HT-29 (cell line): ENCODE measurements at regions not wholly inside any gene's neighbourhood (a gene's known extent, or its start where the extent isn't known, plus 50 kb on each side); places are given as distances from the start of the nearest gene placed in this dataset.

Experiments used
- DNase-seq: peaks from one replicate; pipeline ENCODE4 v3.0.0-alpha.2; 2015; ENCODE audit warnings: low spot score

- DNase-seq: no peak
Measured at GRCh38 chr1:239784896-239785295, 306.8 kb upstream of the FMN2 start.

GRCh38 chr1:239785576-239785975, 306.1 kb upstream of the FMN2 start:
- DNase-seq: no peak

GRCh38 chr1:239786464-239786863, 305.2 kb upstream of the FMN2 start:
- no peak for DNase-seq

- DNase-seq: no peak
Measured at GRCh38 chr1:239792157-239792556, 299.5 kb upstream of the FMN2 start.

GRCh38 chr1:239795304-239795703, 296.4 kb upstream of the FMN2 start:
- no peak for DNase-seq

GRCh38 chr1:239799617-239800016, 292.1 kb upstream of the FMN2 start:
- DNase-seq: no peak

GRCh38 chr1:239800861-239801260, 290.8 kb upstream of the FMN2 start:
- DNase-seq: no peak

- DNase-seq: no peak
Measured at GRCh38 chr1:239802275-239802674, 289.4 kb upstream of the FMN2 start.

- no peak for DNase-seq
Measured at GRCh38 chr1:239803781-239804180, 287.9 kb upstream of the FMN2 start.

GRCh38 chr1:239804266-239804665, 287.4 kb upstream of the FMN2 start:
- DNase-seq: no peak

- DNase-seq: no peak
Measured at GRCh38 chr1:239805042-239805441, 286.6 kb upstream of the FMN2 start.

- no peak for DNase-seq
Measured at GRCh38 chr1:239805851-239806772, 285.6 kb upstream of the FMN2 start.

GRCh38 chr1:239806897-239807296, 284.8 kb upstream of the FMN2 start:
- no peak for DNase-seq

- no peak for DNase-seq
Measured at GRCh38 chr1:239807361-239807760, 284.3 kb upstream of the FMN2 start.

GRCh38 chr1:239810061-239810481, 281.6 kb upstream of the FMN2 start:
- DNase-seq: no peak

GRCh38 chr1:239811211-239811885, 280.3 kb upstream of the FMN2 start:
- no peak for DNase-seq

GRCh38 chr1:239812580-239812979, 279.1 kb upstream of the FMN2 start:
- no peak for DNase-seq

GRCh38 chr1:239814306-239814881, 277.3 kb upstream of the FMN2 start:
- peak; percentile 59 for DNase-seq

GRCh38 chr1:239815074-239815473, 276.6 kb upstream of the FMN2 start:
- DNase-seq: no peak

GRCh38 chr1:239816081-239816782, 275.5 kb upstream of the FMN2 start:
- peak; percentile 82 for DNase-seq

GRCh38 chr1:239817276-239817675, 274.4 kb upstream of the FMN2 start:
- DNase-seq: no peak

- no peak for DNase-seq
Measured at GRCh38 chr1:239817801-239818200, 273.9 kb upstream of the FMN2 start.
